ENCODE measurements at regions not wholly inside any gene's neighbourhood (a gene's known extent, or its start where the extent isn't known, plus 50 kb on each side); places are given as distances from the start of the nearest gene placed in this dataset.
A peak's percentile ranks its signal among the peaks of the same experiment; 100 is the strongest.
"Not testable (repeated sequence)": the region's sequence is repeated elsewhere in the genome, so short reads cannot be mapped to it uniquely, and the experiment has no call there.

GRCh38 chr2:104904889-104905288, 51.0 kb downstream of the POU3F3 start:
- DNase-seq: no peak

GRCh38 chr2:104909317-104909716, 55.4 kb downstream of the POU3F3 start:
- no peak for DNase-seq

GRCh38 chr2:104914509-104914908, 60.6 kb downstream of the POU3F3 start:
- DNase-seq: no peak

- DNase-seq: no peak
Measured at GRCh38 chr2:104915107-104915793, 61.3 kb downstream of the POU3F3 start.

GRCh38 chr2:104919127-104919526, 65.2 kb downstream of the POU3F3 start:
- DNase-seq: no peak

GRCh38 chr2:104923665-104924064, 69.8 kb downstream of the POU3F3 start:
- no peak for DNase-seq

- no peak for DNase-seq
Measured at GRCh38 chr2:104929663-104930062, 75.7 kb downstream of the POU3F3 start.

GRCh38 chr2:104930732-104931131, 76.8 kb downstream of the POU3F3 start:
- DNase-seq: no peak

- DNase-seq: no peak
Measured at GRCh38 chr2:104932243-104932642, 78.3 kb downstream of the POU3F3 start.

GRCh38 chr2:104933151-104933917, 79.4 kb downstream of the POU3F3 start:
- DNase-seq: no peak

GRCh38 chr2:104936527-104936926, 82.6 kb downstream of the POU3F3 start:
- DNase-seq: no peak

- no peak for DNase-seq
Measured at GRCh38 chr2:104938231-104938941, 84.5 kb downstream of the POU3F3 start.

- no peak for DNase-seq
Measured at GRCh38 chr2:104939570-104940217, 85.8 kb downstream of the POU3F3 start.

- peak in 2 of 3 donors; percentile 15 to 22 for DNase-seq
Measured at GRCh38 chr2:104944495-104944894, 90.6 kb downstream of the POU3F3 start.

GRCh38 chr2:104945121-104945520, 91.2 kb downstream of the POU3F3 start:
- no peak for DNase-seq

- no peak for DNase-seq
Measured at GRCh38 chr2:104945866-104946265, 92.0 kb downstream of the POU3F3 start.

- not testable (repeated sequence) for DNase-seq
Measured at GRCh38 chr2:104947456-104947855, 90.4 kb upstream of the MRPS9 start.

- DNase-seq: no peak
Measured at GRCh38 chr2:104952976-104953375, 84.9 kb upstream of the MRPS9 start.

- no peak for DNase-seq
Measured at GRCh38 chr2:104965900-104966299, 72.0 kb upstream of the MRPS9 start.

GRCh38 chr2:104969564-104969963, 68.3 kb upstream of the MRPS9 start:
- no peak for DNase-seq

- no peak for DNase-seq
Measured at GRCh38 chr2:104975371-104975770, 62.5 kb upstream of the MRPS9 start.

GRCh38 chr2:104975851-104976250, 62.0 kb upstream of the MRPS9 start:
- DNase-seq: no peak
